ENCODE measurements at regions not wholly inside any gene's neighbourhood (a gene's known extent, or its start where the extent isn't known, plus 50 kb on each side); places are given as distances from the start of the nearest gene placed in this dataset.
A peak's percentile ranks its signal among the peaks of the same experiment; 100 is the strongest.

- Histone ChIP-seq H3K36me3 (no peaks in the 10 kb centered on the region), H3K27ac (no peak overlapping the region), H3K4me3 (no peak overlapping the region), H3K9me3 (no peaks in the 10 kb centered on the region), H3K4me1 (peaks cover 0 to 11% (median 4%) of the 10 kb centered on the region in 4 donors), H3K27me3 (no peaks in the 10 kb centered on the region)
- intact Hi-C loops (cut with DNase I): no loop called here
- ATAC-seq (peak; percentile 93 to 99 (median 99)), DNase-seq (peak; percentile 30 to 66 (median 64))
- no peak for TF ChIP-seq CTCF (IDR thresholded peaks at IDR 0.05)
- WGBS (ENCODE audit: insufficient coverage, low coverage, low lambda C conversion rate, missing lambda C conversion rate): 25% methylated on average over 4 of the region's 4 CpGs
Measured at GRCh38 chr4:35125995-35126712, 1118.2 kb downstream of the ARAP2 start.

- ATAC-seq (no peak), DNase-seq (no peak)
- no peaks in the 10 kb centered on the region for H3K36me3 ChIP-seq
- no peaks in the 10 kb centered on the region for H3K9me3 ChIP-seq
- H3K4me3 ChIP-seq: no peak overlapping the region
- TF ChIP-seq CTCF (IDR thresholded peaks at IDR 0.05): no peak
- TF ChIP-seq POLR2A (IDR thresholded peaks at IDR 0.05): no peak
- WGBS (ENCODE audit: insufficient coverage, low coverage, low lambda C conversion rate, missing lambda C conversion rate): 32% methylated on average over 2 of the region's 2 CpGs
- H3K27ac ChIP-seq: no peak overlapping the region
- no peaks in the 10 kb centered on the region for H3K4me1 ChIP-seq
- intact Hi-C loops (cut with DNase I): no loop called here
- no peaks in the 10 kb centered on the region for H3K27me3 ChIP-seq
Measured at GRCh38 chr4:35138449-35138848, 1105.9 kb downstream of the ARAP2 start.

- Histone ChIP-seq H3K4me1 (no peaks in the 10 kb centered on the region), H3K9me3 (no peaks in the 10 kb centered on the region), H3K27ac (no peak overlapping the region), H3K36me3 (no peaks in the 10 kb centered on the region), H3K4me3 (no peak overlapping the region), H3K27me3 (no peaks in the 10 kb centered on the region)
- DNase-seq (no peak), ATAC-seq (no peak)
- intact Hi-C loops (cut with DNase I): no loop called here
- WGBS (ENCODE audit: insufficient coverage, low coverage, low lambda C conversion rate, missing lambda C conversion rate): 62% methylated on average over 1 of the region's 1 CpG
- TF ChIP-seq POLR2A (IDR thresholded peaks at IDR 0.05) (no peak), CTCF (IDR thresholded peaks at IDR 0.05) (no peak)
Measured at GRCh38 chr4:35147761-35148160, 1096.6 kb downstream of the ARAP2 start.

GRCh38 chr4:35151816-35152572 is 1092.3 kb downstream of the ARAP2 start:
- H3K9me3 ChIP-seq: no peaks in the 10 kb centered on the region
- no peaks in the 10 kb centered on the region for H3K27me3 ChIP-seq
- no peak overlapping the region for H3K4me3 ChIP-seq
- no peaks in the 10 kb centered on the region for H3K4me1 ChIP-seq
- TF ChIP-seq CTCF (IDR thresholded peaks at IDR 0.05) (peak; percentile 29 to 68 (median 54)), POLR2A (IDR thresholded peaks at IDR 0.05) (no peak)
- DNase-seq: no peak
- no peak overlapping the region for H3K27ac ChIP-seq
- 55% methylated on average over 9 of the region's 10 CpGs for WGBS (ENCODE audit: insufficient coverage, low coverage, low lambda C conversion rate, missing lambda C conversion rate)
- peak; percentile 54 to 84 (median 80) for ATAC-seq
- intact Hi-C loops (cut with DNase I): no loop called here
- H3K36me3 ChIP-seq: no peaks in the 10 kb centered on the region

Measured in right lobe of liver (tissue), 6 donors.